GM18870 (cell line): ENCODE measurements at regions not wholly inside any gene's neighbourhood (a gene's known extent, or its start where the extent isn't known, plus 50 kb on each side); places are given as distances from the start of the nearest gene placed in this dataset.

ENCODE experiments used
- ATAC-seq: cut with Tn5 transposase; IDR thresholded peaks from one replicate; pipeline ENCODE4 v1.9.1; 2021; ENCODE audit warnings: moderate library complexity; ENCODE audit not compliant: unreplicated experiment

GRCh38 chr2:8306530-8307351 lies 375.1 kb upstream of the ID2 start:
- ATAC-seq: no peak

GRCh38 chr2:8307606-8308180 lies 374.2 kb upstream of the ID2 start:
- no peak for ATAC-seq

- ATAC-seq: no peak
These were observed 372.7 kb upstream of the ID2 start for GRCh38 chr2:8309131-8309530.

GRCh38 chr2:8310557-8311455 lies 371.1 kb upstream of the ID2 start:
- no peak for ATAC-seq

- ATAC-seq: no peak
These were observed 369.6 kb upstream of the ID2 start for GRCh38 chr2:8312221-8312620.

- ATAC-seq: peak; percentile 84
These were observed 368.7 kb upstream of the ID2 start for GRCh38 chr2:8312861-8313830.

GRCh38 chr2:8314063-8314462 lies 367.8 kb upstream of the ID2 start:
- ATAC-seq: no peak

- ATAC-seq: no peak
These were observed 366.2 kb upstream of the ID2 start for GRCh38 chr2:8315531-8316165.

GRCh38 chr2:8316356-8316755 lies 365.5 kb upstream of the ID2 start:
- ATAC-seq: no peak

GRCh38 chr2:8317418-8317817 lies 364.4 kb upstream of the ID2 start:
- no peak for ATAC-seq

GRCh38 chr2:8319219-8319618 lies 362.6 kb upstream of the ID2 start:
- ATAC-seq: no peak

GRCh38 chr2:8320311-8321066 lies 361.4 kb upstream of the ID2 start:
- no peak for ATAC-seq

GRCh38 chr2:8322634-8323033 lies 359.2 kb upstream of the ID2 start:
- no peak for ATAC-seq

- ATAC-seq: no peak
These were observed 357.5 kb upstream of the ID2 start for GRCh38 chr2:8324164-8324856.

GRCh38 chr2:8324901-8325300 lies 357.0 kb upstream of the ID2 start:
- ATAC-seq: no peak

- ATAC-seq: no peak
These were observed 354.3 kb upstream of the ID2 start for GRCh38 chr2:8327371-8328100.

GRCh38 chr2:8328217-8328616 lies 353.6 kb upstream of the ID2 start:
- ATAC-seq: no peak
